Activated gamma-delta T cell treated with Interleukin-2 at 50 U/mL for 16 hours (primary cell): ENCODE measurements at regions not wholly inside any gene's neighbourhood (a gene's known extent, or its start where the extent isn't known, plus 50 kb on each side); places are given as distances from the start of the nearest gene placed in this dataset.

Experiments
- DNase-seq: peaks from one replicate; pipeline ENCODE4 v3.0.0-alpha.2; 2020

- peak; percentile 43 for DNase-seq
These were observed 115.5 kb upstream of the IRF2BP2 start for GRCh38 chr1:234725177-234726132.

DNA sequence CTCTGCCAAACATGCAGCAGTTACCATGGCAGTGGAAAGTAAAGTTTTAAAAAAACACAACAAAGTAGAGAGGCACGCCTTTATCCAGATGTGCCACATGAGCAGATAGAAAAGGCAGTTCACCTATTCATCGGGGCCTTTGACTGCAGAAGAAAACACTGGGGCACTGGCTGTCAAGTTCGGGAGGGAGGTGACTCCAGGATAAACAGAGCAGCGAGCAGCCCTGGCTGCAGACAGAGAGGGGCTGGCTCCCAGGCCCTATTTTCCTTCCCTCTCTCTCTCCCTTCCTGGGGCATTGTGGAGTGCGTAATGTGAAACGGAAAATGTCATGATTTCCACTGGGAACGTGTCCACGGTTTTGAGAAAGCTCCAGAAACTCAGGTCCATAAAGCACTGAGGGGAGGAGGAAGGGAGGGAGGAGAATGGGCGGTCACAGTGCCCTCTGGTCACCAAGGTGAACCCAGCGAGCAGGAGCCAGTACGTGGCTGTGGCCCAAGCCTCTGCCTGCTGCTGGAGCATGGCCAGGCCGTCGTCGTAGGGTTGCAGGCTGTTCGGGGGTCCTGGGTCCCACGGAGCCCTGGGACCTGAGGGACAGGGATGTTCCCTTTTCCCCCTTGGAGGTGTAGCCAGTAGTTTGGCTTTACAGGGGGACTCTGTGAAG is 114.7 kb upstream of the IRF2BP2 start:
- no peak for DNase-seq

DNA sequence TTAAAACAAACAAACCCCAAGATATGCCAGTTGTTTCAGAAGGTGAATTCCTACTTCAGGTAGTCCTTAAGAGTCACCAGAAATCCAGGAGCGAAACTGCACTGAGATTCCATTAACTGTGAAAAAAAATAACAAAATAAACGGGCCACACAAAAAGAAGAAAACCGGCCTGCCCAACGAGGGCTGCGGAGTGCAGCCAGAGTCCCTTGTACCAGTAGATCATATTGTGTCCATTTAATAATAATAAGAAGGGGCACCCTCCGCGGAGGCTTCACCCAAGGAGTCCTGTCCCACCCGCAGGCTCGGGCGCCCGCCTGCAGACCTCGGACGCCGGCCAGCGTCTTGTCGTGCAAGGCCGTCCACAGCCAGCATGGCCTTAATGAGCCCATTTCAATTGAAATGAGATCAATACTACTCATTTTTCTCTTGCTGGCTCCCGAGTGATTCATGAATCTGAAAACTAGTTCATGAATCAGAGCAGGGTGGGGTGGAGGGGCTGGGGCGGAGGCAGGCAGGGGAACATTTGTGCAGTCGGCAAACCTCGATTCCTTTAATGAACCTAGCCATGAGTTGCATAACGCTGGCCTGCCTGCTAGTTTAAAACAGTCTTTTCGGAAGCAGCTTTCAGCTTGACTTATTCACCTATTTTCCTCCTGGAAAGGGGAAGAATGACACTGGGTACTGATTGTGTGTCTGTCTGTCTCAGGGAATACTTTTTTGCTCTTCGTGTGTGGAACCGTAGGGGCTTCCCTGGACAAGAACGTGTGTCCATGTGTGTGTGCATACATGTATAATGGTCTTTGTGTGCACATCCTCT is 113.1 kb upstream of the IRF2BP2 start:
- peak; percentile 50 for DNase-seq

GRCh38 chr1:234722270-234722704 is 112.3 kb upstream of the IRF2BP2 start:
- no peak for DNase-seq

- no peak for DNase-seq
These were observed 111.7 kb upstream of the IRF2BP2 start for GRCh38 chr1:234721476-234722269.

- DNase-seq = no peak
These were observed 110.9 kb upstream of the IRF2BP2 start for GRCh38 chr1:234720709-234721441.

- DNase-seq = no peak
These were observed 109.7 kb upstream of the IRF2BP2 start for GRCh38 chr1:234719454-234720251.

GRCh38 chr1:234718496-234719453 is 108.8 kb upstream of the IRF2BP2 start:
- DNase-seq = no peak

DNA sequence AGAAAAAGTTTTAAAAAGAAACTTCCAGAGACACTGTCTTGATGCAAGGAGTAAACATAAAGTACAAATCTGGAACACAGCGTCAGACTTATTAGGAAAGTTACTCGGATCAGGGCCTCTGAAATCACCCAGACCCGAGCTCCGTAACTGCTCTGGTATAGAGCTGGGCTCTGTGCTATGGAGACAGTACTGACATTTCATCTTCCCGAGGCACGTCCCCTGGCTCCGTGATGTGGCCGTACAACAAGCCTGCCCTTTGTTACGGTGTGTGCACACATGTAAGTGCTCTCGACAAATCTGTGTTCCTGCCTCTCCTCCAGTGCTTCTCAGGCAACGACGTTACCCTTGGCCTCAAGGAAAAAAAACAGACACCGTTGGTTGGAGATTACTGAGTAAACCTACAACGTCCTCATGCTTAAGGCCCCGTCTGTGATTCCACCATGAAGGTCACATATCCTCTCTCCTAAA is 107.0 kb upstream of the IRF2BP2 start:
- DNase-seq = no peak

GRCh38 chr1:234715252-234716014 is 105.5 kb upstream of the IRF2BP2 start:
- DNase-seq = no peak

- DNase-seq = no peak
These were observed 103.9 kb upstream of the IRF2BP2 start for GRCh38 chr1:234713859-234714258.

GRCh38 chr1:234713440-234713839 is 103.5 kb upstream of the IRF2BP2 start:
- no peak for DNase-seq

GRCh38 chr1:234712891-234713305 is 102.9 kb upstream of the IRF2BP2 start:
- DNase-seq = no peak

- no peak for DNase-seq
These were observed 101.2 kb upstream of the IRF2BP2 start for GRCh38 chr1:234710936-234711724.

DNA sequence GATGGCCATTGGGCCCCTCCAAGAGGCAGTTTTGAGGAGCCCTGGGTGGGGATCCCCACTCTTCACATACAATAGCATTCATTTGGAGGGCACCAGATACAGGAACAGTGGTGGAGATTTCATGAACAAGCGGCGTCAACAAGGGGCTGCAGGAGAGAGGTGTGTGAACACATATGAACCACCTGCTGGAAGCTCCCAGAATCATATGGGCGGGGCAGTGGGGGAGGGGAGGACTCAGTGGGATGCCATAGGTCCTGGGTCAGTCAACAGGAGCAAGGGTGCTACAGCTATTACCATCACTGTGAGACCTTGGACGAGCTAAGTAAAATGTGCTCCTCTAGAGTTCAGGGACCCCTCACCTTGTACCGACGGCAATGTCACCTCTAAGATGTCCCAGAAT is 100.4 kb upstream of the IRF2BP2 start:
- DNase-seq = no peak

DNA sequence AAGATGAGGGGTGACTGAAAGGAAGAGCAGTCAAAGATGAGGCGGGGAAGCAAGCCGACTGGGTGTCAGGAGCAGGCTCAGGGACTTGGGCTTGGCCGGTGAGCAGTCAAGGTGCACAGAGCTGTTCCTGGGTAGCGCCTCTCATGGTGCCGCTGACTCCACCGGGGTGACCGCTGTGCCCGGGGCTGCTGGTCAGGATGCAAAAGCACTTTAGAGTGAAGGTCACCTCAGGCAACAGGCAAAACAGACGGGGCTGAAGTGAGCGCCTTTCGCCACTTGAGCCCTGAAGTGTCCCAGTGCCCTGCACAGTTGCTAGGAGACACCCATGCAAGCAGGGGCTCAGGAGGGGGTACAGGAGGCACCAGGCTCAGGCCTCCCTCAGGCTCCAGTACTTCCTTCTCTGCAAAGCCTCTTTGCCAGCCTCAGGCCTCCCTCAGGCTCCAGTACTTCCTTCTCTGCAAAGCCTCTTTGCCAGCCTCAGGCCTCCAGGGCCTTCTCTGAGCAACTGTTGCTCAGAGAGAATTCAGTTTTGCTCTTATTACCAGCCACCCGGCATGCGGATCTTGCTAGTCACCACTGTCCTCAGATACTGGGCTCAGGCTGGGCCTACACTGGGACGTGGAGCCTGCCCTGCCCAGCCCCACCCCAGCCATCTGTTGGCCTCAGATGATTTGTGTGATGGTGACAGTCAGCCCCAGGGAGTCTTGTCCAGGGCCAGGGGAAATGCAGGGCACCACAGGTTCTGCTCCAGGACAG is 99.7 kb upstream of the IRF2BP2 start:
- no peak for DNase-seq
